Keratinocyte (primary cell): ENCODE measurements at regions not wholly inside any gene's neighbourhood (a gene's known extent, or its start where the extent isn't known, plus 50 kb on each side); places are given as distances from the start of the nearest gene placed in this dataset.

ENCODE experiments used
- DNase-seq: peaks from one replicate; pipeline ENCODE4 v3.0.0-alpha.2; 2011; ENCODE audit warnings: low read depth, missing footprints, low spot score
- FAIRE-seq: peaks from 2 replicates; lab custom pipeline; 2011; peaks lifted over from hg19 to GRCh38; lab: Jason Lieb, UNC
- H2AFZ ChIP-seq: 2 replicates; pipeline ENCODE4 v1.6.0; 2012; ENCODE audit warnings: low read length, control low read depth, inconsistent platforms; ENCODE audit not compliant: control insufficient read depth
- H3K27ac ChIP-seq: 2 replicates; pipeline ENCODE4 v1.5.1; 2011; ENCODE audit warnings: low read length; ENCODE audit not compliant: control insufficient read depth, insufficient read depth
- H3K27me3 ChIP-seq: 3 replicates; pipeline ENCODE4 v1.6.0; 2011; ENCODE audit warnings: low read length; ENCODE audit not compliant: control insufficient read depth, insufficient read depth; ENCODE audit errors: extremely low read depth
- H3K36me3 ChIP-seq, 2 experiments: 2 replicates in 1 of 2; 3 replicates in 1 of 2; pipeline ENCODE4 v1.5.1; 2011; ENCODE audit warnings: low read length in 2 of 2, mild to moderate bottlenecking in 1 of 2; ENCODE audit not compliant: control insufficient read depth in 2 of 2, insufficient read depth in 2 of 2; ENCODE audit errors: extremely low read depth in 1 of 2
- H3K4me1 ChIP-seq: 3 replicates; pipeline ENCODE4 v1.5.1; 2011; ENCODE audit warnings: low read length; ENCODE audit not compliant: control insufficient read depth, insufficient read depth; ENCODE audit errors: extremely low read depth
- H3K4me2 ChIP-seq: 3 replicates; pipeline ENCODE4 v1.6.0; 2011; ENCODE audit warnings: low read depth, low read length; ENCODE audit not compliant: control insufficient read depth, insufficient read depth; ENCODE audit errors: extremely low read depth
- H3K4me3 ChIP-seq, 3 experiments: fragments of 200-600 bp in 1 of 3; sonication (generic) in 1 of 3; 2 replicates in 2 of 3; 3 replicates in 1 of 3; pipeline ENCODE4 v1.5.1; 2011 to 2016; ENCODE audit warnings: low read length in 3 of 3, mild to moderate bottlenecking in 3 of 3, control low read depth in 2 of 3, inconsistent platforms in 1 of 3, low read depth in 1 of 3, mixed read lengths in 1 of 3, mixed run types in 1 of 3, moderate library complexity in 1 of 3; ENCODE audit not compliant: control insufficient read depth in 2 of 3, insufficient read depth in 2 of 3; ENCODE audit errors: extremely low read depth in 1 of 3
- H3K79me2 ChIP-seq: 2 replicates; pipeline ENCODE4 v1.6.0; 2012; ENCODE audit warnings: low read length; ENCODE audit not compliant: control insufficient read depth, insufficient read depth
- H3K9ac ChIP-seq: 3 replicates; pipeline ENCODE4 v1.6.0; 2011; ENCODE audit warnings: low read length; ENCODE audit not compliant: control insufficient read depth, insufficient read depth; ENCODE audit errors: extremely low read depth
- H3K9me1 ChIP-seq: 3 replicates; pipeline ENCODE4 v1.6.0; 2011; ENCODE audit warnings: low read length; ENCODE audit not compliant: control insufficient read depth, insufficient read depth; ENCODE audit errors: extremely low read depth
- H3K9me3 ChIP-seq: 2 replicates; pipeline ENCODE4 v1.5.1; 2012; ENCODE audit warnings: low read depth, low read length; ENCODE audit not compliant: control insufficient read depth
- H4K20me1 ChIP-seq: 3 replicates; pipeline ENCODE4 v1.6.0; 2011; ENCODE audit warnings: low read length; ENCODE audit not compliant: control insufficient read depth, insufficient read depth; ENCODE audit errors: extremely low read depth
- EZH2 ChIP-seq: IDR thresholded peaks from one replicate; pipeline ENCODE4 v1.6.1; 2012; ENCODE audit warnings: inconsistent platforms, mild to moderate bottlenecking, low read length, moderate library complexity
- dilution Hi-C: fragments of 300-500 bp; cut with MboI; formaldehyde crosslinking; loops from one replicate; pipeline ENCODE4 v1.7.0; 2020; ENCODE audit warnings: low sequenced_read_pairs; ENCODE audit not compliant: extremely low pct_ligation_motif_present
- TF ChIP-seq, protein P1 (sequence below), 3 experiments: IDR thresholded peaks in 1 of 3; conservative IDR thresholded peaks in 1 of 3; optimal IDR thresholded peaks in 1 of 3; 2 replicates in 2 of 3; 3 replicates in 1 of 3; pipeline versions ENCODE3 to v1.5.1; 2011; ENCODE audit warnings: low read length in 3 of 3, mild to moderate bottlenecking in 3 of 3, moderate library complexity in 2 of 3, control low read depth in 1 of 3, inconsistent platforms in 1 of 3; ENCODE audit not compliant: insufficient read depth in 2 of 3; ENCODE audit errors: extremely low read depth in 1 of 3

- Histone ChIP-seq H3K9me1 (no peaks in the 10 kb centered on the region), H3K79me2 (no peaks in the 10 kb centered on the region), H2AFZ (no peak overlapping the region), H3K4me1 (no peaks in the 10 kb centered on the region), H3K9ac (no peak overlapping the region), H3K27me3 (no peaks in the 10 kb centered on the region), H3K27ac (no peak overlapping the region), H4K20me1 (no peaks in the 10 kb centered on the region), H3K9me3 (no peaks in the 10 kb centered on the region), H3K36me3 (no peaks in the 10 kb centered on the region), H3K4me2 (no peak overlapping the region), H3K4me3 (no peak overlapping the region)
- dilution Hi-C loops: no loop called here
- no peak for TF ChIP-seq EZH2
- TF ChIP-seq, protein P1, sequence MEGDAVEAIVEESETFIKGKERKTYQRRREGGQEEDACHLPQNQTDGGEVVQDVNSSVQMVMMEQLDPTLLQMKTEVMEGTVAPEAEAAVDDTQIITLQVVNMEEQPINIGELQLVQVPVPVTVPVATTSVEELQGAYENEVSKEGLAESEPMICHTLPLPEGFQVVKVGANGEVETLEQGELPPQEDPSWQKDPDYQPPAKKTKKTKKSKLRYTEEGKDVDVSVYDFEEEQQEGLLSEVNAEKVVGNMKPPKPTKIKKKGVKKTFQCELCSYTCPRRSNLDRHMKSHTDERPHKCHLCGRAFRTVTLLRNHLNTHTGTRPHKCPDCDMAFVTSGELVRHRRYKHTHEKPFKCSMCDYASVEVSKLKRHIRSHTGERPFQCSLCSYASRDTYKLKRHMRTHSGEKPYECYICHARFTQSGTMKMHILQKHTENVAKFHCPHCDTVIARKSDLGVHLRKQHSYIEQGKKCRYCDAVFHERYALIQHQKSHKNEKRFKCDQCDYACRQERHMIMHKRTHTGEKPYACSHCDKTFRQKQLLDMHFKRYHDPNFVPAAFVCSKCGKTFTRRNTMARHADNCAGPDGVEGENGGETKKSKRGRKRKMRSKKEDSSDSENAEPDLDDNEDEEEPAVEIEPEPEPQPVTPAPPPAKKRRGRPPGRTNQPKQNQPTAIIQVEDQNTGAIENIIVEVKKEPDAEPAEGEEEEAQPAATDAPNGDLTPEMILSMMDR (optimal IDR thresholded peaks at IDR 0.05 in 1 of 3, IDR thresholded peaks at IDR 0.05 in 1 of 3, conservative IDR thresholded peaks at IDR 0.05 in 1 of 3; ENCODE audit: extremely low read depth in 1 of 3, insufficient read depth in 2 of 3, low read length in 3 of 3): no peak
- DNase-seq: no peak
- FAIRE-seq: no peak
Observed at GRCh38 chr3:134104031-134104430, 74.3 kb upstream of the SLCO2A1 start.

GRCh38 chr3:134103470-134103869, 73.7 kb upstream of the SLCO2A1 start:
- no peak overlapping the region for H3K9ac ChIP-seq
- H3K9me3 ChIP-seq: no peaks in the 10 kb centered on the region
- no peaks in the 10 kb centered on the region for H3K9me1 ChIP-seq
- dilution Hi-C loops: no loop called here
- no peak overlapping the region for H3K27ac ChIP-seq
- H3K36me3 ChIP-seq: no peaks in the 10 kb centered on the region
- H3K79me2 ChIP-seq: no peaks in the 10 kb centered on the region
- TF ChIP-seq EZH2: no peak
- TF ChIP-seq, protein P1 (optimal IDR thresholded peaks at IDR 0.05 in 1 of 3, IDR thresholded peaks at IDR 0.05 in 1 of 3, conservative IDR thresholded peaks at IDR 0.05 in 1 of 3; ENCODE audit: extremely low read depth in 1 of 3, insufficient read depth in 2 of 3, low read length in 3 of 3): no peak
- no peaks in the 10 kb centered on the region for H4K20me1 ChIP-seq
- no peak overlapping the region for H3K4me2 ChIP-seq
- no peak for FAIRE-seq
- no peaks in the 10 kb centered on the region for H3K27me3 ChIP-seq
- no peak overlapping the region for H2AFZ ChIP-seq
- DNase-seq: no peak
- H3K4me3 ChIP-seq: no peak overlapping the region
- H3K4me1 ChIP-seq: no peaks in the 10 kb centered on the region
